ENCODE measurements at regions not wholly inside any gene's neighbourhood (a gene's known extent, or its start where the extent isn't known, plus 50 kb on each side); places are given as distances from the start of the nearest gene placed in this dataset.

DNA sequence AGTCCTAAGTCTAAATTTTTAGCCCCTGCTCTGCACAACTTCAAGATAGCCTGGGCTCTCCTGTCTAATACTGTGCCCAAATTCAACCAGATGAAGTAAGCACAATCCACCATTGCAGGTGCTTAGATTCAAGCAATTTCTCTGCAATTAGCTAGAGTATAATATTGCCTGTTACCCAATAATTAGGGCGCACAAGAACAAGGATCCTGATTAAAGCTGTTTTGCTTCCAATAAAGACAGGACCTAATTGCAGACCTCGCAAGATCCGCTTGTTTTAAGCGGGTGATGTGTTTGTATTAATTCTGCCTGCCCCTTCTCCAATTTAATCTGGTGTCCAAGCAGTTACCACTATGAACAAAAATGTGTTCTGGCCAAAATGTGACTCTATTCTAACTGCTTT is 1268.9 kb upstream of the TMEM132C start:
- H3K27me3 ChIP-seq (ENCODE audit: insufficient read depth, poor library complexity, severe bottlenecking) = no peaks in the 10 kb centered on the region
- no peak overlapping the region for H3K4me3 ChIP-seq (replicated peaks; ENCODE audit: insufficient read depth, low read length)
- no peak overlapping the region for H3K27ac ChIP-seq (replicated peaks)
- no peak for DNase-seq (ENCODE audit: low read depth in 1 of 2, low spot score in 1 of 2)
- TF ChIP-seq, protein P1, sequence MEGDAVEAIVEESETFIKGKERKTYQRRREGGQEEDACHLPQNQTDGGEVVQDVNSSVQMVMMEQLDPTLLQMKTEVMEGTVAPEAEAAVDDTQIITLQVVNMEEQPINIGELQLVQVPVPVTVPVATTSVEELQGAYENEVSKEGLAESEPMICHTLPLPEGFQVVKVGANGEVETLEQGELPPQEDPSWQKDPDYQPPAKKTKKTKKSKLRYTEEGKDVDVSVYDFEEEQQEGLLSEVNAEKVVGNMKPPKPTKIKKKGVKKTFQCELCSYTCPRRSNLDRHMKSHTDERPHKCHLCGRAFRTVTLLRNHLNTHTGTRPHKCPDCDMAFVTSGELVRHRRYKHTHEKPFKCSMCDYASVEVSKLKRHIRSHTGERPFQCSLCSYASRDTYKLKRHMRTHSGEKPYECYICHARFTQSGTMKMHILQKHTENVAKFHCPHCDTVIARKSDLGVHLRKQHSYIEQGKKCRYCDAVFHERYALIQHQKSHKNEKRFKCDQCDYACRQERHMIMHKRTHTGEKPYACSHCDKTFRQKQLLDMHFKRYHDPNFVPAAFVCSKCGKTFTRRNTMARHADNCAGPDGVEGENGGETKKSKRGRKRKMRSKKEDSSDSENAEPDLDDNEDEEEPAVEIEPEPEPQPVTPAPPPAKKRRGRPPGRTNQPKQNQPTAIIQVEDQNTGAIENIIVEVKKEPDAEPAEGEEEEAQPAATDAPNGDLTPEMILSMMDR (IDR thresholded peaks at IDR 0.05; ENCODE audit: insufficient read depth, low read length) = no peak
- TF ChIP-seq, protein P2, sequence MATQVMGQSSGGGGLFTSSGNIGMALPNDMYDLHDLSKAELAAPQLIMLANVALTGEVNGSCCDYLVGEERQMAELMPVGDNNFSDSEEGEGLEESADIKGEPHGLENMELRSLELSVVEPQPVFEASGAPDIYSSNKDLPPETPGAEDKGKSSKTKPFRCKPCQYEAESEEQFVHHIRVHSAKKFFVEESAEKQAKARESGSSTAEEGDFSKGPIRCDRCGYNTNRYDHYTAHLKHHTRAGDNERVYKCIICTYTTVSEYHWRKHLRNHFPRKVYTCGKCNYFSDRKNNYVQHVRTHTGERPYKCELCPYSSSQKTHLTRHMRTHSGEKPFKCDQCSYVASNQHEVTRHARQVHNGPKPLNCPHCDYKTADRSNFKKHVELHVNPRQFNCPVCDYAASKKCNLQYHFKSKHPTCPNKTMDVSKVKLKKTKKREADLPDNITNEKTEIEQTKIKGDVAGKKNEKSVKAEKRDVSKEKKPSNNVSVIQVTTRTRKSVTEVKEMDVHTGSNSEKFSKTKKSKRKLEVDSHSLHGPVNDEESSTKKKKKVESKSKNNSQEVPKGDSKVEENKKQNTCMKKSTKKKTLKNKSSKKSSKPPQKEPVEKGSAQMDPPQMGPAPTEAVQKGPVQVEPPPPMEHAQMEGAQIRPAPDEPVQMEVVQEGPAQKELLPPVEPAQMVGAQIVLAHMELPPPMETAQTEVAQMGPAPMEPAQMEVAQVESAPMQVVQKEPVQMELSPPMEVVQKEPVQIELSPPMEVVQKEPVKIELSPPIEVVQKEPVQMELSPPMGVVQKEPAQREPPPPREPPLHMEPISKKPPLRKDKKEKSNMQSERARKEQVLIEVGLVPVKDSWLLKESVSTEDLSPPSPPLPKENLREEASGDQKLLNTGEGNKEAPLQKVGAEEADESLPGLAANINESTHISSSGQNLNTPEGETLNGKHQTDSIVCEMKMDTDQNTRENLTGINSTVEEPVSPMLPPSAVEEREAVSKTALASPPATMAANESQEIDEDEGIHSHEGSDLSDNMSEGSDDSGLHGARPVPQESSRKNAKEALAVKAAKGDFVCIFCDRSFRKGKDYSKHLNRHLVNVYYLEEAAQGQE (IDR thresholded peaks at IDR 0.05; ENCODE audit: insufficient replicate concordance, low read depth) = no peak
- no peak for TF ChIP-seq SPI1 (IDR thresholded peaks at IDR 0.05; ENCODE audit: borderline replicate concordance, low read depth)
- no peak for TF ChIP-seq POLR2AphosphoS5 (IDR thresholded peaks at IDR 0.05; ENCODE audit: low read depth)
- TF ChIP-seq GABPA (IDR thresholded peaks at IDR 0.05; ENCODE audit: low read depth) = no peak

DNA sequence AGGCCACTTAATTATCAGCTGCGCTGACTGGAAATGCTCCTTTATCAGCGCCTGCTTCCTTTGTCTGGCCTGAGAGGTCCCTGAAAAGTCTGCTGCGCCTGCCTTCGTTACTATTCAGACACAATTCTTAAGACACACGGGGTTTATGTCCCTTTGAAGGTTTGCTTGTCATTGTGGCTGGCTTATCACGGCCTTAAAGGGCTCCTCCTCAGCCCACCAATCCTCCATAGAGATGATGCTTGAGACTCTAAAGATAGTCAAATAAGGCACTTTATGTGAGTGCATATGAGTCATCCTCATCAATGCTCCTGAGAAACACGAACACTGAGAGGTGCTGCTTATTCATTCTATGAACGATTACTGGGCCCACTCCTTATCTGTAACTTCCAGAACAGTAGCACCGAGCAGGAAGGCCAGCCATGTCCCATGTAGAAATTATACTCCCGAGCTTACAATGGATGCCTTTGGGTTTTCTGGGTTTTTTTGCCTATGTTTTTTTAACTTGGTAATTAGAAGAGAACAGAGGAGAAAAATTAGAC is 1268.2 kb upstream of the TMEM132C start:
- DNase-seq (ENCODE audit: low read depth in 1 of 2, low spot score in 1 of 2) = no peak
- TF ChIP-seq, protein P1 (IDR thresholded peaks at IDR 0.05; ENCODE audit: insufficient read depth, low read length) = no peak
- TF ChIP-seq, protein P2 (IDR thresholded peaks at IDR 0.05; ENCODE audit: insufficient replicate concordance, low read depth) = no peak
- TF ChIP-seq SPI1 (IDR thresholded peaks at IDR 0.05; ENCODE audit: borderline replicate concordance, low read depth) (no peak), POLR2AphosphoS5 (IDR thresholded peaks at IDR 0.05; ENCODE audit: low read depth) (no peak), GABPA (IDR thresholded peaks at IDR 0.05; ENCODE audit: low read depth) (no peak)
- H3K4me3 ChIP-seq (replicated peaks; ENCODE audit: insufficient read depth, low read length) = no peak overlapping the region
- H3K27me3 ChIP-seq (ENCODE audit: insufficient read depth, poor library complexity, severe bottlenecking) = no peaks in the 10 kb centered on the region
- H3K27ac ChIP-seq (replicated peaks) = no peak overlapping the region

DNA sequence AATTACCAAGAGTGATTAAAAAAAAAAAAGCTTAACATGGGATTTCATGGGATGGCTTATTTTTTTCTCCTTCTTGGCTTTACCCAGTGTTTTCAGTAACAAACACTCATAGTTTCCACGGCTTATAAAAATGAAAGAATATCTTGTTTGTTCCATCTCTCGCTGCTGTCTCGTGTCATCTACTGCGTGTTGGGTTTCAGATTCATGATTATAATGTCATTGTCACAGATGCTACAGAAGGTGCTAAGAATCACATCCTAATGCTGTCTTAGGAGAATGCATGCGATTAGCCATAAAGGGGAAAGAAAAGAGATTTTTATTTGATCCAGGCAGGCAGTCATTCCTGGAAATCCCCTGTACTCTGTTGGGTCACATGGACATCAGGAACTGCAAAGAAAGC is 1267.6 kb upstream of the TMEM132C start:
- no peak for DNase-seq (ENCODE audit: low read depth in 1 of 2, low spot score in 1 of 2)
- H3K27me3 ChIP-seq (ENCODE audit: insufficient read depth, poor library complexity, severe bottlenecking) = no peaks in the 10 kb centered on the region
- TF ChIP-seq POLR2AphosphoS5 (IDR thresholded peaks at IDR 0.05; ENCODE audit: low read depth) = no peak
- no peak for TF ChIP-seq GABPA (IDR thresholded peaks at IDR 0.05; ENCODE audit: low read depth)
- TF ChIP-seq, protein P1 (IDR thresholded peaks at IDR 0.05; ENCODE audit: insufficient read depth, low read length) = no peak
- TF ChIP-seq SPI1 (IDR thresholded peaks at IDR 0.05; ENCODE audit: borderline replicate concordance, low read depth) = no peak
- TF ChIP-seq, protein P2 (IDR thresholded peaks at IDR 0.05; ENCODE audit: insufficient replicate concordance, low read depth) = no peak
- H3K4me3 ChIP-seq (replicated peaks; ENCODE audit: insufficient read depth, low read length) = no peak overlapping the region
- no peak overlapping the region for H3K27ac ChIP-seq (replicated peaks)

Data from HL-60 (cell line).